NT2/D1 (cell line): ENCODE measurements at regions not wholly inside any gene's neighbourhood (a gene's known extent, or its start where the extent isn't known, plus 50 kb on each side); places are given as distances from the start of the nearest gene placed in this dataset.

ENCODE experiments used
- SUZ12 ChIP-seq: IDR thresholded peaks from 2 replicates; pipeline ENCODE4 v1.6.1; 2011; ENCODE audit not compliant: insufficient read length, insufficient read depth; ENCODE audit errors: extremely low read depth
- YY1 ChIP-seq: IDR thresholded peaks from 2 replicates; pipeline ENCODE4 v1.6.1; 2011; ENCODE audit not compliant: insufficient read length, insufficient read depth
- ZNF274 ChIP-seq: IDR thresholded peaks from 2 replicates; pipeline ENCODE4 v1.6.1; 2011; ENCODE audit warnings: mild to moderate bottlenecking, low read depth, low read length

DNA sequence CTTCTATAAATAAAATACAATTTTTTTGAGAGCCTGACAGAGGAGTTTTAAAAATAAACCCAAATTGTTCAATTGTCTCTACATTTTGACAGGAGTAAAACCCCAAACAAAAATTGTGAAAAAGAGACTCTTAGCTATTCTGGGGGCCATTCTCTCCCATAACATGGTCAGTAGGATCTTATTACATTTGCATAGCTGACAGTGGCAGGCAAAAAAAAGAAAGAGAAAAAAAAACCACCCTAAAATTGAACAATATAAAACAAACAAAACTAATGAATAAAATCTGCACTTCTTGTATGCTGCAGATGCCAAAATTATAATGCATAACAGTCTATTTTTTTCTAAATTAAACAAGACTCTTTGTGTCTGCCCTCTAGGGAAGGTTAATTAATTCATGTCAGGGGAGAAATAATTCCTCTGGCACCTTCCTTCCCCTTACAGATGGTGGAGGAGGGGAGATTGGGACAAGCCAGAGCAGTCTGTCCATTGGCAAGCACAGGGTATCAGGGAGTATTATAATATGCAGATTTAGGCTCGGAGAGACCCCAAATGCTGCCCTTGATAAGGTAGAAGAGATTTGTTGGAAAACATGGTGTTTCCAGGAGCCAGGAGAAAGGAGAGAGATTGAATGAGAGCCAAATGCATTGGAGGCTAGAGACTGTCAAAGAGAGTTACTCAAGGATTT lies 79.7 kb upstream of the CDH6 start:
- TF ChIP-seq SUZ12 (no peak), ZNF274 (no peak), YY1 (no peak)
